Endothelial cell of umbilical vein (primary cell): ENCODE measurements at regions not wholly inside any gene's neighbourhood (a gene's known extent, or its start where the extent isn't known, plus 50 kb on each side); places are given as distances from the start of the nearest gene placed in this dataset.

Experiments
- BruUV-seq: library from RNA; stranded (reverse); fragments of 400-500 nt; replicated peaks from 2 replicates; lab custom pipeline; 2021; lab: Mats Ljungman, UMichigan
- CTCF ChIA-PET: fragments of 300-600, 350-600 bp; sonication (Branson Sonifier 250); formaldehyde crosslinking; loops from one replicate; lab custom pipeline; 2021; ENCODE audit warnings: antibody characterized with exemption, inconsistent platforms; lab: Charles Lee
- POLR2A ChIA-PET: fragments of 300-600, 350-600 bp; sonication (Branson Sonifier 250); formaldehyde crosslinking; loops from one replicate; lab custom pipeline; 2021; ENCODE audit warnings: antibody characterized with exemption, inconsistent platforms; lab: Charles Lee
- DNase-seq: peaks from one replicate; pipeline ENCODE4 v3.0.0-alpha.2; 2011; ENCODE audit warnings: low read depth, low spot score
- FAIRE-seq: peaks from 2 replicates; lab custom pipeline; 2011; peaks lifted over from hg19 to GRCh38; lab: Jason Lieb, UNC
- H2AFZ ChIP-seq: 2 replicates; pipeline ENCODE4 v1.6.0; 2012; ENCODE audit warnings: low read depth, low read length, control low read depth, inconsistent platforms
- H3K27ac ChIP-seq: 2 replicates; pipeline ENCODE4 v1.5.1; 2011; ENCODE audit warnings: low read depth, mild to moderate bottlenecking, control low read depth, low read length, moderate library complexity; ENCODE audit not compliant: insufficient read depth
- H3K27me3 ChIP-seq, 2 experiments: 2 replicates each; pipeline versions ENCODE4 v1.6.0 to v1.6.1; 2011; ENCODE audit warnings: low read length in 2 of 2, mixed read lengths in 1 of 2; ENCODE audit not compliant: control insufficient read depth in 2 of 2, insufficient read depth in 2 of 2
- H3K36me3 ChIP-seq, 2 experiments: 2 replicates in 1 of 2; 3 replicates in 1 of 2; pipeline ENCODE4 v1.5.1; 2011; ENCODE audit warnings: low read length in 2 of 2, mild to moderate bottlenecking in 1 of 2, moderate library complexity in 1 of 2; ENCODE audit not compliant: control insufficient read depth in 2 of 2, insufficient read depth in 2 of 2; ENCODE audit errors: extremely low read depth in 1 of 2
- H3K4me1 ChIP-seq: 3 replicates; pipeline ENCODE4 v1.5.1; 2011; ENCODE audit warnings: mild to moderate bottlenecking, low read length; ENCODE audit not compliant: control insufficient read depth, insufficient read depth; ENCODE audit errors: extremely low read depth
- H3K4me2 ChIP-seq: 2 replicates; pipeline ENCODE4 v1.6.1; 2011; ENCODE audit warnings: low read length, control low read depth, mixed read lengths; ENCODE audit not compliant: insufficient read depth
- H3K4me3 ChIP-seq, 3 experiments: fragments of 200-600 bp in 1 of 3; sonication (generic), shearing (Covaris generic) in 1 of 3; replicated peaks in 1 of 3; 2 replicates each; pipeline ENCODE4 v1.5.1; 2011 to 2016; ENCODE audit warnings: control low read depth in 3 of 3, low read length in 3 of 3, mild to moderate bottlenecking in 2 of 3, inconsistent platforms in 1 of 3, low read depth in 1 of 3, moderate library complexity in 1 of 3; ENCODE audit not compliant: insufficient read depth in 1 of 3
- H3K79me2 ChIP-seq: 2 replicates; pipeline ENCODE4 v1.6.0; 2012; ENCODE audit warnings: low read length, inconsistent platforms; ENCODE audit not compliant: control insufficient read depth, insufficient read depth
- H3K9ac ChIP-seq: replicated peaks from 2 replicates; pipeline ENCODE3; 2011; ENCODE audit warnings: low read length, control low read depth; ENCODE audit not compliant: insufficient read depth; ENCODE audit errors: extremely low read depth
- H3K9me1 ChIP-seq: replicated peaks from 3 replicates; pipeline ENCODE4 v1.6.0; 2011; ENCODE audit warnings: mild to moderate bottlenecking, low read length; ENCODE audit not compliant: control insufficient read depth, insufficient read depth; ENCODE audit errors: extremely low read depth
- H3K9me3 ChIP-seq: replicated peaks from 2 replicates; pipeline ENCODE4 v1.5.1; 2012; ENCODE audit warnings: low read length, inconsistent platforms; ENCODE audit not compliant: control insufficient read depth, insufficient read depth
- H4K20me1 ChIP-seq: replicated peaks from 2 replicates; pipeline ENCODE3; 2011; ENCODE audit warnings: mild to moderate bottlenecking, low read length; ENCODE audit not compliant: control insufficient read depth, insufficient read depth; ENCODE audit errors: extremely low read depth
- EZH2 ChIP-seq: IDR thresholded peaks from 2 replicates; pipeline ENCODE4 v1.6.1; 2012; ENCODE audit warnings: borderline replicate concordance, low read depth, mild to moderate bottlenecking, moderate library complexity, low read length, inconsistent platforms; ENCODE audit not compliant: severe bottlenecking
- FOS ChIP-seq: IDR thresholded peaks from 2 replicates; pipeline ENCODE4 v1.6.1; 2011; ENCODE audit warnings: mild to moderate bottlenecking, low read length, moderate library complexity, borderline replicate concordance; ENCODE audit not compliant: insufficient read depth
- GATA2 ChIP-seq: IDR thresholded peaks from 2 replicates; pipeline ENCODE4 v1.7.0; 2011; ENCODE audit warnings: low read depth, mild to moderate bottlenecking, moderate library complexity, mixed read lengths, low read length; ENCODE audit not compliant: insufficient read length, insufficient read depth
- JUN ChIP-seq: IDR thresholded peaks from 2 replicates; pipeline ENCODE4 v1.6.1; 2011; ENCODE audit warnings: borderline replicate concordance, low read depth; ENCODE audit not compliant: insufficient read length, insufficient read depth
- MAX ChIP-seq: IDR thresholded peaks from 2 replicates; pipeline ENCODE4 v1.6.1; 2011; ENCODE audit not compliant: insufficient read depth, insufficient read length
- MYC ChIP-seq: IDR thresholded peaks from one replicate; pipeline ENCODE4 v1.6.1; 2011; ENCODE audit warnings: mild to moderate bottlenecking, low read depth, low read length
- POLR2AphosphoS5 ChIP-seq: IDR thresholded peaks from 2 replicates; pipeline ENCODE4 v1.6.1; 2012; ENCODE audit warnings: low read depth, mild to moderate bottlenecking, control low read depth, low read length, moderate library complexity; ENCODE audit not compliant: insufficient read depth
- dilution Hi-C: fragments of 300-500 bp; cut with MboI; formaldehyde crosslinking; loops from one replicate; pipeline ENCODE4 v1.15.0; 2019; ENCODE audit warnings: low sequenced_read_pairs; ENCODE audit not compliant: extremely low pct_ligation_motif_present
- intact Hi-C: fragments of 100-400 bp; cut with micrococcal nuclease; formaldehyde crosslinking; loops from one replicate; pipeline ENCODE4 v1.10.0; 2022

DNA sequence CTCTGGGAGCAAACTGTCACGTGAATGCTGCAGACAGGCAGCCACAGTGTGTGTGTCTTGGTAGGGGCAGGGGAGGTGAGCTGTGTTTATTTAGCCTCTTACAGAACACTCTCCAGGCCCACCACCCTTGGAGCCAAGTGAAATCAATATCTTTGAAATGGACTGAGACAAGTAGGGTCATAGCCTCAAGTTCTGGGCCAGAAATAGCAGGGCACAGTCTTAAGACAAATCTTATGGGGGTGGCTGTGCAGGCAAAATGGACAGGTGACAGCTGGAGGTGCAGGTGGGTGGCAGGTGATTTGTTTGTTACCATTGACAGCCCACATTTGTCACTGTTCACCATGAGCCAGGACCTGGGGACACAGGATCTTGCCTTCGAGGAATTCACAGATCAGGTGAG, 93.6 kb upstream of the NMNAT3 start:
- H3K27me3 ChIP-seq: no peaks in the 10 kb centered on the region
- no peak overlapping the region for H3K9ac ChIP-seq
- no peak overlapping the region for H2AFZ ChIP-seq
- DNase-seq (no peak), FAIRE-seq (no peak)
- no peak overlapping the region for H3K27ac ChIP-seq
- no peaks in the 10 kb centered on the region for H3K79me2 ChIP-seq
- CTCF ChIA-PET: no interaction called here
- H3K4me1 ChIP-seq: no peaks in the 10 kb centered on the region
- dilution Hi-C loops (no loop called here), intact Hi-C loops (no loop called here)
- H4K20me1 ChIP-seq: no peaks in the 10 kb centered on the region
- BruUV-seq: no TSS peak
- no peaks in the 10 kb centered on the region for H3K9me1 ChIP-seq
- no peaks in the 10 kb centered on the region for H3K9me3 ChIP-seq
- H3K4me3 ChIP-seq: no peak overlapping the region
- POLR2A ChIA-PET: no interaction called here
- no peaks in the 10 kb centered on the region for H3K36me3 ChIP-seq
- no peak overlapping the region for H3K4me2 ChIP-seq
- no peak for TF ChIP-seq FOS
- no peak for TF ChIP-seq MYC
- no peak for TF ChIP-seq MAX
- no peak for TF ChIP-seq GATA2
- TF ChIP-seq JUN: no peak
- no peak for TF ChIP-seq EZH2
- TF ChIP-seq POLR2AphosphoS5: no peak

GRCh38 chr3:139770577-139770976, 92.8 kb upstream of the NMNAT3 start:
- intact Hi-C loops (no loop called here), dilution Hi-C loops (no loop called here)
- Histone ChIP-seq H3K4me2 (no peak overlapping the region), H3K27me3 (no peaks in the 10 kb centered on the region), H3K4me1 (no peaks in the 10 kb centered on the region), H3K9me1 (no peaks in the 10 kb centered on the region), H2AFZ (no peak overlapping the region), H4K20me1 (no peaks in the 10 kb centered on the region), H3K79me2 (no peaks in the 10 kb centered on the region), H3K9me3 (no peaks in the 10 kb centered on the region), H3K36me3 (no peaks in the 10 kb centered on the region), H3K9ac (no peak overlapping the region), H3K27ac (no peak overlapping the region), H3K4me3 (no peak overlapping the region)
- DNase-seq: no peak
- ChIA-PET POLR2A (no interaction called here), CTCF (no interaction called here)
- TF ChIP-seq EZH2: no peak
- no peak for FAIRE-seq
- BruUV-seq: no TSS peak
